Progenitor cell of endocrine pancreas (in vitro differentiated cells): ENCODE measurements at regions not wholly inside any gene's neighbourhood (a gene's known extent, or its start where the extent isn't known, plus 50 kb on each side); places are given as distances from the start of the nearest gene placed in this dataset.
"Not testable (repeated sequence)": the region's sequence is repeated elsewhere in the genome, so short reads cannot be mapped to it uniquely, and the experiment has no call there.

Source experiments
- DNase-seq: peaks from one replicate; pipeline ENCODE4 v3.0.0; 2021; ENCODE audit warnings: low spot score; ENCODE audit not compliant: unreplicated experiment
- H3K27ac Mint-ChIP-seq: 2 replicates; pipeline ENCODE4 v1.8.0; 2021; ENCODE audit warnings: mild to moderate bottlenecking, moderate library complexity, mixed read lengths
- H3K27me3 Mint-ChIP-seq: 2 replicates; pipeline ENCODE4 v1.8.0; 2021; ENCODE audit warnings: mixed read lengths
- H3K36me3 Mint-ChIP-seq: 2 replicates; pipeline ENCODE4 v1.8.0; 2022; ENCODE audit warnings: mixed read lengths; ENCODE audit not compliant: insufficient read depth
- H3K4me1 Mint-ChIP-seq: 2 replicates; pipeline ENCODE4 v1.8.0; 2021; ENCODE audit warnings: low read depth, mixed read lengths
- H3K4me3 Mint-ChIP-seq: 2 replicates; pipeline ENCODE4 v1.8.0; 2021; ENCODE audit warnings: low read depth, mild to moderate bottlenecking, moderate library complexity, mixed read lengths
- H3K9me3 Mint-ChIP-seq: 2 replicates; pipeline ENCODE4 v1.8.0; 2021; ENCODE audit warnings: low read depth, mixed read lengths
- TF ChIP-seq, protein P1 (sequence below): fragments of 200-600 bp; sonication (generic); IDR thresholded peaks from one replicate; pipeline ENCODE4 v1.5.0; 2021; ENCODE audit warnings: antibody characterized with exemption, mild to moderate bottlenecking; ENCODE audit not compliant: unreplicated experiment

DNA sequence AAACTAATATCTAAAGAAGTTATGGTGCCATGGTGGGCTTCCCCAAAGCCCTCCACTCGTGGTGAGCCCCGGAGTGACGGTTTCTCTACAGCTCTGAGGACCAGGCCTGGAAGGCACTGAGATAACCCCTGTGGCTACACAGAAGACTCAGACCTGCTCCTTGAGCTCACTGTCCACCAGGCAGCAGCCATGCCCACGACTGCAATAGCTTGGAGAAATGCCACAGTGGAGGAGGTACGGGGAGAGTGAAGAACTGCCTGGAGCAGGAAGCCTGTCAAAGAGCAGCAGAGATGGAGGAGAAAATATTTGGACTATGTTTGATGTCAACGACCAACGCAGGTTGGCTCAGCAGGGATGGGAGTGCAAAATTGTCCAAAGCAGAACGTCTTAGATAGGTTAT lies 300.1 kb upstream of the NPSR1 start:
- TF ChIP-seq, protein P1, sequence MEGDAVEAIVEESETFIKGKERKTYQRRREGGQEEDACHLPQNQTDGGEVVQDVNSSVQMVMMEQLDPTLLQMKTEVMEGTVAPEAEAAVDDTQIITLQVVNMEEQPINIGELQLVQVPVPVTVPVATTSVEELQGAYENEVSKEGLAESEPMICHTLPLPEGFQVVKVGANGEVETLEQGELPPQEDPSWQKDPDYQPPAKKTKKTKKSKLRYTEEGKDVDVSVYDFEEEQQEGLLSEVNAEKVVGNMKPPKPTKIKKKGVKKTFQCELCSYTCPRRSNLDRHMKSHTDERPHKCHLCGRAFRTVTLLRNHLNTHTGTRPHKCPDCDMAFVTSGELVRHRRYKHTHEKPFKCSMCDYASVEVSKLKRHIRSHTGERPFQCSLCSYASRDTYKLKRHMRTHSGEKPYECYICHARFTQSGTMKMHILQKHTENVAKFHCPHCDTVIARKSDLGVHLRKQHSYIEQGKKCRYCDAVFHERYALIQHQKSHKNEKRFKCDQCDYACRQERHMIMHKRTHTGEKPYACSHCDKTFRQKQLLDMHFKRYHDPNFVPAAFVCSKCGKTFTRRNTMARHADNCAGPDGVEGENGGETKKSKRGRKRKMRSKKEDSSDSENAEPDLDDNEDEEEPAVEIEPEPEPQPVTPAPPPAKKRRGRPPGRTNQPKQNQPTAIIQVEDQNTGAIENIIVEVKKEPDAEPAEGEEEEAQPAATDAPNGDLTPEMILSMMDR, result no peak
- Mint-ChIP-seq H3K4me3 (no peak overlapping the region), H3K27me3 (no peaks in the 10 kb centered on the region), H3K4me1 (no peaks in the 10 kb centered on the region), H3K9me3 (no peaks in the 10 kb centered on the region), H3K27ac (no peak overlapping the region), H3K36me3 (no peaks in the 10 kb centered on the region)
- DNase-seq, result no peak

- H3K4me1 Mint-ChIP-seq, H3K4me3 Mint-ChIP-seq, H3K9me3 Mint-ChIP-seq, H3K27ac Mint-ChIP-seq, DNase-seq, H3K36me3 Mint-ChIP-seq, H3K27me3 Mint-ChIP-seq: not testable (repeated sequence)
Observed at GRCh38 chr7:34358578-34358977, 299.4 kb upstream of the NPSR1 start.

DNA sequence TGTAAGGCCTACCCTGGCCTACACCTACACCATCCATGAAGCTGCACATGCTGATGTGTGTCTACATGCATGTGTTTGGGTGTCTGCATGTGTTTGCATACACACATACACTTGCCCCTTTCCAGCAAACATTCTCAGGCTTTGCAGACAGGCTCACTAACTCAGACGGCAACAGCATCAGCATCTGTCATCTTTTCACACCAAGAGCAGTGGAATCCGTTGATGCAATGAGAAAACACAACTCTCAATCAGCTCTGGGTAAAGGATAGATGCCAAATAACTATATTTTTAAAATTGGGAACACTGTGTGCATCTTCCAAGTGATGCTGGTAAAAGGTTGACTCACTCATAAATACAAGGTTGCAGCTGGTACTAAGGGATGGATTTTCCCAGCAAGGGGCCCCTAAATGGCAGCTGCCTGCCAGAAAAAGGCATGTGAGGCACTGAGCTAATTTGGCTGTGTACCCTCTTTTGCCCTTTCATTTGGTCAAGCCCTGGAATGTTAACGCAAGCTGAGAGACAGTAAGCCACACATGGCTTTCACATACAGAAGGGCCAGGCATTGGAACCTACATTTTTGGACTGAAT lies 296.3 kb upstream of the NPSR1 start:
- H3K4me1 Mint-ChIP-seq, result no peaks in the 10 kb centered on the region
- no peak overlapping the region for H3K4me3 Mint-ChIP-seq
- H3K36me3 Mint-ChIP-seq, result no peaks in the 10 kb centered on the region
- no peak overlapping the region for H3K27ac Mint-ChIP-seq
- H3K9me3 Mint-ChIP-seq, result no peaks in the 10 kb centered on the region
- TF ChIP-seq, protein P1, result no peak
- no peaks in the 10 kb centered on the region for H3K27me3 Mint-ChIP-seq
- DNase-seq, result no peak

DNA sequence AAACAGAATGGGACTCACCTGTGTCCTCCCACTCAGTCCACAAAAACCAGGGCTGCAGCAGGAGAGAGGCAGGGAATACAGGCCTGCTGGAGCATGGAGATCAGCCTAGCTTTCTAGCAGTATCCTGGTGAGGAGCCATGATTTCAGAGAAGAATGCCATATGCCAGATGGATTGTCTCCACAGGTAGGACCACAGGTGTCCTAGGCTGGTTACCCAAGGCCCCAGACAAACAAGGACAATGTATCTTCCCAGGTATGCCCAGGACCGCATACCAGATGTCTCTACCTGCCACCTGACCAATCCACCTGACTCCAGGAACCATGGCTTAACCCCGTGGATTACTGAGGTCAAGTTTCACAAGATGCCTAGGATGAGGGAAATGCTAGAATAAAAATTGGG lies 295.4 kb upstream of the NPSR1 start:
- Mint-ChIP-seq H3K27me3 (no peaks in the 10 kb centered on the region), H3K4me1 (no peaks in the 10 kb centered on the region), H3K27ac (no peak overlapping the region), H3K36me3 (no peaks in the 10 kb centered on the region), H3K9me3 (no peaks in the 10 kb centered on the region), H3K4me3 (no peak overlapping the region)
- no peak for DNase-seq
- TF ChIP-seq, protein P1, result no peak

DNA sequence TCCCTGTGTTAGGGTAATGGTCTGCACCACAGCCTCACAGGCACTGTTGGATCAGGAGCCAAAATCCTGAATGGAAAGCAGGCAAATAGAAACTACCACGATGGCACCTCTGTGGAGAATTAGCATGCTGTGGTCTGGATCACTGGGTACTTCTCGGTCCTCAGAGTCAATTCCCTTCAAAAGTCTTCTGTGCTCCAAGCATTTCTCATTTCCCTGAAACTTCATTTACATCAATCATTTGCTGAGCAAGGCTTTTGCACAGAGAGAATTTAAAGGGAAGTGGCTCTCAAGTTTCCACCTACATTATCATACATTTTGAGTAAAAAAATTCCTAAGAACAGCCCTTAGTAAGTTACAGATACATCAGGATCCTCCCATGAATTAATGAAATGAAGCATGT lies 293.9 kb upstream of the NPSR1 start:
- Mint-ChIP-seq H3K9me3 (no peaks in the 10 kb centered on the region), H3K36me3 (no peaks in the 10 kb centered on the region), H3K27me3 (no peaks in the 10 kb centered on the region), H3K27ac (no peak overlapping the region), H3K4me1 (no peaks in the 10 kb centered on the region), H3K4me3 (no peak overlapping the region)
- DNase-seq, result no peak
- TF ChIP-seq, protein P1, result no peak

GRCh38 chr7:34365011-34365410 lies 293.0 kb upstream of the NPSR1 start:
- H3K27ac Mint-ChIP-seq, result no peak overlapping the region
- TF ChIP-seq, protein P1, result no peak
- H3K4me3 Mint-ChIP-seq, result no peak overlapping the region

More at GRCh38 chr7:34365011-34365410, 293.0 kb upstream of the NPSR1 start:
- no peak for DNase-seq
- Mint-ChIP-seq H3K27me3 (no peaks in the 10 kb centered on the region), H3K4me1 (no peaks in the 10 kb centered on the region), H3K36me3 (no peaks in the 10 kb centered on the region), H3K9me3 (no peaks in the 10 kb centered on the region)
